Mononuclear cell (primary cell): ENCODE measurements at regions not wholly inside any gene's neighbourhood (a gene's known extent, or its start where the extent isn't known, plus 50 kb on each side); places are given as distances from the start of the nearest gene placed in this dataset.
"Not testable (repeated sequence)": the region's sequence is repeated elsewhere in the genome, so short reads cannot be mapped to it uniquely, and the experiment has no call there.

Experiments
- H3K27me3 ChIP-seq: 2 replicates; pipeline ENCODE4 v1.6.0; 2011; ENCODE audit warnings: low read length, control low read depth; ENCODE audit not compliant: insufficient read depth
- H3K4me1 ChIP-seq: 2 replicates; pipeline ENCODE4 v1.5.1; 2011; ENCODE audit warnings: mild to moderate bottlenecking, low read length, control low read depth; ENCODE audit not compliant: insufficient read depth
- H3K4me3 ChIP-seq: 2 replicates; pipeline ENCODE4 v1.5.1; 2011; ENCODE audit warnings: mild to moderate bottlenecking, low read length, moderate library complexity
- H3K9me3 ChIP-seq: 2 replicates; pipeline ENCODE4 v1.5.1; 2011; ENCODE audit warnings: low read depth, mild to moderate bottlenecking, control low read depth, low read length

DNA sequence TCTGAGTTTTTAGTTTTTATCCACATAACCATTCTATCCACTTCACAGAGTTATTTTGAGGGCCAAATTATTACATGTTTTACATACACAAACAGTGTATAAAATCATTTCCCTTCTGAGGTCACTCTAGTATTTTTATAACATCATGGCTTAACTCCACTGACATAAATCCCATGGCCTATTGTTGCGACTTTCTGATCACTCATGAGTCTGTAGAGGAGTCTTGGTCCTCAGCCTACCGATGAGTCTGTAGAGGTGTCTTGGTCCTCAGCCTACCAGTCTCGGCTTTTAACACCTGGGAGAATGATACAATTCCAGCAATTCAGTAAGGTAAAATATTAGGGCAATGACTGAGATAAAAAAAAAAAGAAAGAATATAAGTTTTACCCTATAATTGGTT is 483.7 kb downstream of the USP25 start:
- H3K9me3 ChIP-seq = no peaks in the 10 kb centered on the region
- no peaks in the 10 kb centered on the region for H3K27me3 ChIP-seq
- no peak overlapping the region for H3K4me3 ChIP-seq

DNA sequence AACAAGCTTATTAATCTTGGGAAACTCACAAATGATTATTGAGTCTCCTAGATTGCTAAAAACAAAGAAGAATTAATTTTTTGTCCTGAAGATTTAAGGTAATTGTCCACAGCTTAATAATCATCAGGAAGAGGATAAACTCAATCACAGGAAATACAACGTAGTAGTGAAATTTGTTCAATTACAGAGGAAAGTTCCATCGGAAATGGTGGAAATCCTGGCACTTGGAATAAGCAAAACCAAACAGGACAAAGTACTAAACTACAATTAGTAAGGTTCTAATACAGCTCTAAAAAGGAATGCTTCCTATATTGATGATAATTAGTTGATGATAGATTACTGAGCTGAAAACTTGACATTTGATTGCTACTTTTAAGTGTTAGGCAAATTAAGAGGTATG is 485.4 kb downstream of the USP25 start:
- no peaks in the 10 kb centered on the region for H3K4me1 ChIP-seq
- no peaks in the 10 kb centered on the region for H3K27me3 ChIP-seq
- H3K4me3 ChIP-seq = no peak overlapping the region
- H3K9me3 ChIP-seq = no peaks in the 10 kb centered on the region

More for the DNA sequence above, 483.7 kb downstream of the USP25 start:
- H3K4me1 ChIP-seq = no peaks in the 10 kb centered on the region

DNA sequence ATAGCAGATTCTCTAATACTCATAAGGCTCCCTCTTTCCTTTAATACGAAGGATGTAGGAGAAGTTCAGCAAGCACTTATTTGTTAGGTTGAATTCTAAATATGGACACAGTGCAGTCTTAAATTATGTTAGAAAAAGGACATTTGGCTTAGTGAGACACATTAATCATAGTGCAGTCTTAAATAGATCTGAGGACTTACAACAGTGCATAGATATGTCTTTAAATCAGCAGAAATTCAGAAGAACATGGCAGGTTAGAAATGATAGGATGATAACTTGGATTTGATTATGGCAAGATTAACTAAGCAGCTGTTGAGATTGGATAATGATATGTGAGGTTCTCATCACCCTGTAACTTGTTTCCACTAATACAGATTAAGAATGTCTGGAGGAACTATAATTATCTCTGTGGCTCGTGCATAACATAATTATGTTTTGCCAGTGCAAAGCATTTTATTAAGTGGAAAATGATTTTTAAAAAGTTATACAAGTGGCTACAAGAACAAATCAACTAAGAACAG is 485.9 kb downstream of the USP25 start:
- Histone ChIP-seq H3K27me3 (no peaks in the 10 kb centered on the region), H3K4me3 (no peak overlapping the region), H3K4me1 (no peaks in the 10 kb centered on the region), H3K9me3 (no peaks in the 10 kb centered on the region)

DNA sequence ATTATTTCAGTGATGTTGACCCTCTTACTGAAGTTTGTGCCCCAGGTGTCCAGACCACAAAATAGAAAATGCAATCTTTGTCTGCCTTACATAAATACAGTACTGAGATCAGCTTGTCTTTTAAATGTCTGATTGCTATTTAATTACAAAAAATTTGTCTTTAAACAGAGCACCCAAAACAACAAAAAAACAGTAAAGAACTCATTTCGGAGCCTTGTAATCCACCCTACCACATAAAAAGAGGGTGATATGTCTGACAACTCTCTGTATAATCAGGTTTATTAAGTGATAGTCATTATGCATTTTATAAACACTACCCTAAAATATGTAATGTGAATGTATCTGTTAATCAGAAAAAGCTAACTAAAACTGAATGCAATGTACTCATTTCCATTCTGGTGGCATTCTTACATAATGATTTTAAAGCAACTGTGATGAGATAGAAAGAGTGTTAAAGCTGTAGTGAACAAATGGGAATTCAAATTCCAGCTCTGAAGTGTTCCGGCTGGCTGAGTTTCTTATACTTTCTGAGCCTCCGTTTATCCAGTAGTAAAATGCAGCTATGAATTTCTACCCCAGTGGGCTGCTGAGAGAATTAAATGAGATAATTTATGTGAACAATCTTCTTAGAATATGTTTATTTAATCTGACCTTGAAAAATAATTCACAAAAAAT is 486.6 kb downstream of the USP25 start:
- Histone ChIP-seq H3K27me3 (no peaks in the 10 kb centered on the region), H3K4me3 (no peak overlapping the region), H3K4me1 (no peaks in the 10 kb centered on the region), H3K9me3 (no peaks in the 10 kb centered on the region)

DNA sequence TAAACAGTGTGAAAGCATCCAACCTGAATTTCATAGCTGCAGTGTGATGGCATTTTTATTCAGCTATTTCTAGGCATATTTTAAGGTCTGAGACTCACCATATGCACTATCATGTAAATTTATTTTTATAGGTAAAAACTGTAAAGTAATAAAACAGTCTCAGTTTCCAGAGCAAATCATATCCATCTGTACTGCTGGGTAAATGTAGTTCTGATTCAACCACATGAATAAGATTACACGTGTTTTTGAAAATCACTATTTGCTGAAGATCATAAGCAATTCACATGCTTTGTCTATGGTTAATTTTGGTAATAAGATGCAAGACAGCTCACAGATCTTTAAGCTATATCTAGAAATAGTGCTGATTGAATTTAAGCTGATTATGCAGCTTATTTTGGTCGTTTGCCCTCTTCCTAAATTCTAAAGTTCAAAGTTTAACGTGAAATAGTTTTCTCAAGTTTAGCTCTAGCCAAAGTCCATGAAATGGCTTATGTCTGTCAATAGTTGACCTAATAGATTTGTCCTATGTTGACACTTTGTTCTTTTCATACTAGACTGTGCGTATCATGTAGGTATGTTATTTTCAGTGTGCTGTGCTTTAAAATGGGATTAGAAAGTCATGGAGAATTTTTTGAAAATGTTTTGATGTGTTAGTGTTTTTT is 489.0 kb downstream of the USP25 start:
- no peaks in the 10 kb centered on the region for H3K27me3 ChIP-seq
- no peak overlapping the region for H3K4me3 ChIP-seq
- no peaks in the 10 kb centered on the region for H3K4me1 ChIP-seq
- H3K9me3 ChIP-seq = no peaks in the 10 kb centered on the region

DNA sequence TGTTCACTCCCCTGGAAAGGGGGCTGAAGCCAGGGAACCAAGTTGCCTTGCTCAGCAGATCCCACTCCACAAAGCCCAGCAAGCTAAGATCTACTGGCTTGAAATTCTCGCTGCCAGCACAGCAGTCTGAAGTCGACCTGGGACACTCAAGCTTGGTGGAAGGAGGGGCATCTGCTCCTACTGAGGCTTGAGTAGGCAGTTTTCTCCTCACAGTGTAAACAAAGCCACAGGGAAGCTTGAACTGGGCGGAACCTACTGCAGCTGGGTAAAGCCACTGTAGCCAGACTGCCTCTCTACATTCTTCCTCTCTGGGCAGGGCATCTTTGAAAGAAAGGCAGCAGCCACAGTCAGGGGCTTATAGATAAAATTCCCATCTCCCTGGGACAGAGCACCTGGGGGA is 495.0 kb downstream of the USP25 start:
- H3K4me3 ChIP-seq, H3K27me3 ChIP-seq, H3K9me3 ChIP-seq, H3K4me1 ChIP-seq: not testable (repeated sequence)

DNA sequence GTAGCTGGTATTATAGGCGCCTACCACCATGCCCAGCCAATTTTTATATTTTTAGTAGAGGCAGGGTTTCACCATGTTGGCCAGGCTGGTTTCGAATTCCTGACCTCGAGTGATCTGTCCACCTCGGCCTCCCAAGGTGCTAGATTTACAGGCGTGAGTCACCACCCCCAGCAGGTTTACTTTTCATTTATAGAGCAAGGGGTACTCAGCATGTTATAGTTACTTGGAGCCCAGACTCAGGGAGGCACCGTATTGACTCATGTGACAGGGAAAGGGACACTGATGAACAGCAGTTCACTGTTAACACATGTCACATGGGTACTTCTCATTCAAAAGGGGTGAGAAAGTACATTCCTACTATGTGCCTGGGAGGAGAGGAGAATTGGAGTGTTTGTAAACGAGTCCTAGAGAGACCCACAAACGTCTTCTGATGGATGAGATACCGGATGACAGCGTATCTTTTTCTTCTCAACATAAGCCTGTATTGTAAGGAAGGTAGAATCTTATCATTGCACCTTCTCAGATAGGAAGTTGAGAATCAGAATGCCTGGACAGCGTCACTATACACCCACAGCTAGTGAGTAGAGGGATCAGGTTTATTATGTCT is 510.0 kb downstream of the USP25 start:
- Histone ChIP-seq H3K4me3 (no peak overlapping the region), H3K9me3 (no peaks in the 10 kb centered on the region), H3K4me1 (no peaks in the 10 kb centered on the region), H3K27me3 (no peaks in the 10 kb centered on the region)

DNA sequence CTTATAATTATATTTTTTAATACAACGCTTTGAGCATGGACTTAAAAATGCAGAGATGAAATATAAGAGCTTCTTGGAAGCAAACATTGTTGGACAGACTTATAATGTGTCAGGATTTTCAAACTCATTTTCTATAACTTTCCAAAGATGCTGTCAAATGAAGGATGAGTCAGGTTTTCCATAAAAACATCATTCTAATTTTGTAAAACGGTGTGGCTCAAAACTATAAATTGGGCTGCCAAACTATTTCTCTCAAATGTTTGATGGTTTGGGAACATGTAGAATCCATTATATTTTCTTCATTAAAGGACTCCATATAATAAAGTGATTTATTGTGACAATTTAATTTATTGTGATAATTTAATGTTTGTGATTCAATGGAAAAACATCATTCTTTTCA is 511.2 kb downstream of the USP25 start:
- H3K27me3 ChIP-seq = no peaks in the 10 kb centered on the region
- H3K4me3 ChIP-seq = no peak overlapping the region
- H3K4me1 ChIP-seq = no peaks in the 10 kb centered on the region
- H3K9me3 ChIP-seq = no peaks in the 10 kb centered on the region

DNA sequence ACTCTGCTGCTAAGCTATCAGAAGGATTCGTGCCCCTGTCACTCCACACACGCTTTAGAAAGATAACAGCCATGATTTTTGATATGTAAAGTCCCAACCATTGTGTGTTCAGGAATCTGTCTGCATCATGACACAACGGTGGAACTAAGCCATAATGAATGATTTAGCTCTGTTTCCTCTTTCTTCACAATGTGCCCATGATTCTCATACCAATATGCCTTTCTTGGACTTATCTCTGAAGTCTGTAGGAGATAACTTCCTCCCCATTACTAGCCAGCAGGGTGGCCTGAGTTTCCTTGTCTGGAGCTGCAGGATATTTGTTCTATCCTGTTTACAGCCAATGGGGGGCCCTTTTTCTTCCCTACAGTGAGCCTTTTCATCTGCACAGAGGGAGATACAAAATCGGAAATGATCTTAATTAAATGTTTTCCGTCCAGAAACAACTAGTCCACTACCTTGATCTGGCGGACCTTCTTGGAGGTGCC is 511.7 kb downstream of the USP25 start:
- Histone ChIP-seq H3K9me3 (no peaks in the 10 kb centered on the region), H3K4me3 (no peak overlapping the region), H3K4me1 (no peaks in the 10 kb centered on the region), H3K27me3 (no peaks in the 10 kb centered on the region)

DNA sequence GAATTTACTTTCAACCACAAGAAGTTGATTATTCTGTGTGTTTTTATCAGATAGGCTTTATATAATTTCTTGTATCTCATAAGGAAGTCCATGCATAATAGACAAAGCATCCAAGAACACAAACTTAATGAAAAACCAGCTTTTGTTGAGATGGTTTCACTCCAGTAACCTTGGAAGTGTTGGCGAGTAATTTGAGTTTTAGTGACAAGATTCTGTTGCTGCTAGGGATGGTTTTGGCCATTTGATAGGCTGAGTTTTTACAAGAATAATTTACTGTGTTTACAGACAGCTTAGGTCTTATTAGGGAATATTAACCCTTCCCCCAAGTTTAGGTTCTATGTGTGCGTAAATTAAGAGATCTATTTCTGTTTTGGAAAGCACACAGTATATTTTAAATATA is 513.6 kb downstream of the USP25 start:
- H3K9me3 ChIP-seq = no peaks in the 10 kb centered on the region
- no peaks in the 10 kb centered on the region for H3K27me3 ChIP-seq

DNA sequence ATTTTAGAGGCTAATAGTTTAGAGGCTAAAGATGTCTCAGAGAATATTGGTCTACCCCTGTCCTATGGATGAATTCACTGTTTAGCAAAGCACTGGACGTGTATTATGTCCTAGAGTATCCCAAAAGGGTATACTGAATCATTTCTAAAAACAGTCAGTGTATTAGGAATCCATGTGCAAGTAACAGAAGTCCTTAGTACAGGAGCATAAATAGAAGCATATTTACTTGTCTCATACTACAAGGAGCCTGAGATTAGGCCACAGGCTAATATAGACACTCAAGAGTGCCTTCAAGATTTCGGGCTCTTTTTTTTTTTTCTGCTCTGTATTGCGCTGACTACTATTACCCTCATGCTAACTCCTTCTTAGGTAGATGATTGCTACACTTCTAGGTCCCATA is 518.9 kb downstream of the USP25 start:
- Histone ChIP-seq H3K4me3 (no peak overlapping the region), H3K4me1 (no peaks in the 10 kb centered on the region), H3K27me3 (no peaks in the 10 kb centered on the region), H3K9me3 (no peaks in the 10 kb centered on the region)

More for the DNA sequence above, 513.6 kb downstream of the USP25 start:
- H3K4me3 ChIP-seq = no peak overlapping the region
- no peaks in the 10 kb centered on the region for H3K4me1 ChIP-seq

DNA sequence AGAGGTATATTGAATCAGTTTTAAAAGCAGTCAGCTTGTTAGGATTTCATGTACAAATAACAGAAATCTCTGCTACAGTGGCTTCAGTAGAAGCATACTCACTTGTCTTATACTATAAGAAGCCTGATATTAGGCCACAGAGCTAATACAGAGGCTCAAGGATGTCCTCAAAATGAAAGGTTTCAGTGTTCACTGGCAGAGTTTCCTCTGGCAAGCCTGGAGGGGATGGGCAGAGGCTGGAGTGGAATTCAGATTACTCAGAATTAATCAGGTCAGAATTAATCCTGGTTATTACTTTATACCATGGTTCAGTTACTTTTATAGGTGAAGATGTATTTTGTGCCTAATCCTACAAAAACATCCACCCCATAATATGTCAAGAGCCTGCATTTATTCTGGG is 520.5 kb downstream of the USP25 start:
- Histone ChIP-seq H3K9me3 (no peaks in the 10 kb centered on the region), H3K4me3 (no peak overlapping the region), H3K27me3 (no peaks in the 10 kb centered on the region), H3K4me1 (no peaks in the 10 kb centered on the region)

DNA sequence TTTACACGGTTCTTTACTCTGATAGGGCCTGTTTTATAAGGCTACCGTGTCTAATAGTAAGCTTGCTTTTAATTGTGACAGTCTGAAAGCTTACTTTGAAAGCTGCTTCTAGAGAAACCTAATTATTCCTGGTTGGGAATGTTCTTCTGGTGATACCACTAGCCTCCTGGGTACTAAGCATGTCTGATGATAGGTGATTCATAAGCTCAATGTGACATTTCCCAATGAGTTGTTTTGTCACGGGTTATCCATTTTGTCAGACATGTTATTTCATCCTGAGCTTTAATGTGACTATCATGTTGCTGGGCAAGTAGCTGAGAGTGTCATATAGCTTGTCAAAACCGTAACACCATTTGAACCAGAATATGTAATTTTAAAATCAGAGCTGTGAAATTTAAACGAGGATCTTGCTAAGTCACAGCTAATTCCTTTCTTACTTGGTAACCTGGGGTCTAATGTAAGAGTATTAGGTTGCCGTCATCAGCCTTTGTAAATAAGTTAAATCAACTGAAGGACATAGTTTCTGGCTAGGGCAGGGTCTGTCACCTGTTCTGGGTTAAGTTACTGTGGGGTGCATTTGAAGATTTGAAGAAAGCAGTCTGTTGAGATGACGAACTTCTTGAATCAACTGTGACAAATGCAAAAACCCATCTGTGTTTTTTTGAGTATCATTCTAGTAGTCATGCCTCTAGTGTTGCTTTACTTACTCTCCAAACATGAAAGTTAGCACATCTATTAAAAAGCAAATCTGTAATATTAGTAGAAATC is 529.2 kb downstream of the USP25 start:
- Histone ChIP-seq H3K4me1 (no peaks in the 10 kb centered on the region), H3K27me3 (no peaks in the 10 kb centered on the region), H3K4me3 (no peak overlapping the region), H3K9me3 (no peaks in the 10 kb centered on the region)

DNA sequence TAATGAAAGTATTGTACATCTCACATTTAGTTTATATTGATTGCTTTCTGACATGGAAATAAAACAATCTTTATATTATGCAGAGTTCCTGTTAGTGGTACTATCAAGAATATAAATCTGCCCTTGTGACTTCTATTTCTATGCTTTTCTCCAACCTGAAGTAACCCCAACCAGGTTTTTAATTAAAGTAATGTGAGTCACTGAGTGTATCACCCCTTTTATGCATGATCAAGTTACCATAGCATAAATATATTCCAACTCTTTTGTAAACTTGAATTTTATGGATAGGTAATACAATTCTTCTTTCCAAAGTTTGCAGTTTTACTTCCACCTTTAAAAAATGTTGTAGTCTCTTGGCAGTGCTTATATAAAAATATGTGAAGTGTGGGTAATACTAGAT is 532.3 kb downstream of the USP25 start:
- H3K9me3 ChIP-seq = no peaks in the 10 kb centered on the region
- no peak overlapping the region for H3K4me3 ChIP-seq
- no peaks in the 10 kb centered on the region for H3K4me1 ChIP-seq
- no peaks in the 10 kb centered on the region for H3K27me3 ChIP-seq

DNA sequence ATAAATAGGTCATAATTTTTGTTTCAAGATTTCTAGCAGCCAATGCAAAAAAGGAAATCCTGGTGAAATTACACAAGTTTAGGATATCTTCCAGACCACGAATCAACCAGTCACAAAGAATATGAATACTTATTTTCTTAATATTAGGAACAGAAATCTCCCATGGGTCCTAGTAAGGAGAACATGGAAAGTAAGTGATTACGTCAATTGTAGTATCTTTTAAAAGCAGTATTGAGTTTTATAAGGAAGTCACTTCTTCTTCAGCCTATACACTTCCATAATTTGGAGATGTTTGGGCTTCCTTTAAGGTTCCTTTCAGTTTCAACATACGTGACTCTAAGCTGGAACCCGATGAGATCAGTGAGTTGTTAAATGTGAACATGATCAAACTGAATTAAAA is 534.5 kb downstream of the USP25 start:
- Histone ChIP-seq H3K4me1 (no peaks in the 10 kb centered on the region), H3K4me3 (no peak overlapping the region), H3K9me3 (no peaks in the 10 kb centered on the region), H3K27me3 (no peaks in the 10 kb centered on the region)
